HG02759 (cell line): ENCODE measurements at regions not wholly inside any gene's neighbourhood (a gene's known extent, or its start where the extent isn't known, plus 50 kb on each side); places are given as distances from the start of the nearest gene placed in this dataset.
"Not testable (repeated sequence)": the region's sequence is repeated elsewhere in the genome, so short reads cannot be mapped to it uniquely, and the experiment has no call there.

Experiments
- ATAC-seq: cut with Tn5 transposase; IDR thresholded peaks from one replicate; pipeline ENCODE4 v1.9.1; 2021; ENCODE audit warnings: mild to moderate bottlenecking, moderate library complexity; ENCODE audit not compliant: unreplicated experiment

DNA sequence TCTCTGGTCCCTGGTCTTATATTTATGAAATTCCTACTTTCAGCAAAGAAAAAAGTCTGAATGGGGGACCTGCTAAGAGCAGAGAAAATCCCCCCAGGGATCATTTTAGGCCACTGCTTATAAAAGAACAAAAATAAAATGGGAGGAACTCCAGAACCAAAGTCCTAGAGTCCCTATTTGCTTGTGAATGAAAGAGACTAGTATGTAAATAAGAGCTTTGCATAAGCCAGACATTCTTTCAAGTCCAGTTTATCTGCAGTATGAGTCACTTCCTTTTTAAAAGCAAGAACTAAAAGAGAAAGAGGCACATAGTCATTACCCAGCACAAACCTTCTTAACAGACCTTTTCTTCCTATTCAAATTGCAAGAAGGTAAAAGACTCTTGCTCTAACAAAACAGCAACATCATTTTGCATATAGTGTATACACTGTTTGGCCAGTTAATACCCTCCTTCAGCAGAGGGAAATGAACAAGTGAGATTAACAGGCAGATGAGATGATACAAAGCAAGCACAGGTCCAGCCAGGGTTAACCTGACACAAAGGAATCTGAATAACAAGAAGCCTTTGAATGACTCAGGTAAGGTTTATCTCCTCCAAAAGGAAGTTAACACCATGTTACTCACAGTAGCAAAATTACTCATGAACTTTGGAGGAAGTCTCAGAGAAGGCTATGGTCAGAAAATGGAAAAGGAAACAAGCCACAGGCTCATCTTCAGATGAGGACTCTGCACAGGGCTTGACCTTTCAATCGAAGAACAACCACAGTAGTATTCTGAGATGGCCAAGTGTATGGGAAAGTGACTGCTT lies 87.3 kb downstream of the PHLDA1 start:
- ATAC-seq, result peak; percentile 90

DNA sequence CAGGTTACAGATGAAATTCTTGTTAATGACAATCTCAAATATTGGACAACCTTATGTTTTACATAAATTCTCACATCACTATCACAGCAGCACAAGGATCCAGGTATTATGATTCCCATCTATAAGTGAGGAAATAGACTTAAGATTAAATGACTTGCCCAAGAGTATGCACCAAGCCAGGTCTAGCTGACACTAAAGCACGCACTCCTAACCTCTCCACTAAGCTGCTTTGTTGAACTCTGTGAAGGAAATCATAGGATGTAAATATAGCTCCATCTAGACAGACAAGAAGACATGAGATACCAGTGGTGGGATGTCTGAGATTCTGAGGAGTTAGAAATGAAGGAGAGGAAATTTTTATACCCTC lies 87.9 kb downstream of the PHLDA1 start:
- ATAC-seq, result no peak

DNA sequence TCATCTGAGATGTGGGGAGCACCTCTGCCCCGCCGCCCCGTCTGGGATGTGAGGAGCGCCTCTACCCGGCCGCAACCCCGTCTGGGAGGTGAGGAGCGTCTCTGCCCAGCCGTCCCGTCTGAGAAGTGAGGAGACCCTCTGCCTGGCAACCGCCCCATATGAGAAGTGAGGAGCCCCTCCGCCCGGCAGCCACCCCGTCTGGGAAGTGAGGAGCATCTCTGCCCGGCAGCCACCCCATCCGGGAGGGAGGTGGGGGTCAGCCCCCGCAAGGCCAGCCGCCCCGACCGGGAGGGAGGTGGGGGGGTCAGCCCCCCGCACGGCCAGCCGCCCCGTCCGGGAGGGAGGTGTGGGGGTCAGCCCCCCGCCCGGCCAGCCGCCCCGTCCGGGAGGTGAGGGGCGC lies 89.9 kb downstream of the PHLDA1 start:
- ATAC-seq, result not testable (repeated sequence)

DNA sequence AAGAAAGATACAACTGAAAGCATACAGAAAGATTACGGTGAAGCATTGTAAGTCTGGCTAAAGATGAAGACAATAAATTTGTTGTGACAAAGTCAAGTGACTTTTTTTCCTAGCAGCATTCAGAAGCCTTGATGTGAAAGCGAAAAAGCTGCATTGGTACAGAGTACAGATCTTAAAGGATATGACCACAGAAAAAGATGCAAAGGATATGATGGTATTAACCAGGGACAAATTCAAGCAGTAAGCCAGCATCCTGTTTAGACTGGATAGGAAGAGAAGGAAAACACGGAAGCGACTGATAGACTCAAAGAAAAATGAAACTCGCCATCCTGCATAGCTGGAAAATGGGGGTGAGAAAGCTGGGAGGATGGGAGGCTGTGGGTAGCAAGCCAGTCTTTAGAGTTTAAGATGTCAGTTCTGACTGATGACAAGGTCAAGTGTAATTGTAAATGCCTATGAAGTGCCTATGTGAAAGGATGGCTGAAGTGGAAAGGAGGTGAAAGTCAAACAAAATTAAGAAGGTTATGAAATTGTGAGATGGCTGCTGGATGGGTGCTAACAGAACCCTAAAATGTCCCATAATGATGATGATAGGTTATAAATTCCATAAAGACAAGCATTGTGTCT lies 92.4 kb downstream of the PHLDA1 start:
- no peak for ATAC-seq

DNA sequence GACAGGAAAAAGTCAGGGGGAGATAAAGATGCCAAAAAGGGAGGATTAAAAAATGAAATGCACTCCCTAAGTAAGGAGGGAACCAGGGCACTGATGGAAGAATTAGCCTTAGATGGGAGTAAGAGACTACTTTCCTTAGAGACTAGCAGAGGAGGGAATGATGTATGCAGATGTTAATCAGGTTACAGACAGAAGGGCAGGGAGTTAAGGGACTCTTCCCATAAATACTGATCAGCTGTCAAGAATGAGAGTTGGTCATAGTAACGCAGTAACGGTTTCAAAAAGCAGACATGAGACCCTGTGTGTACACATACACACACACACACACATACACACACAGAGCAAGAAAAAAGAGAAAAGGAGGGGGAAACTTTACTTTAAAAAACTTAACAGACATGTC lies 93.4 kb downstream of the PHLDA1 start:
- ATAC-seq, result no peak

DNA sequence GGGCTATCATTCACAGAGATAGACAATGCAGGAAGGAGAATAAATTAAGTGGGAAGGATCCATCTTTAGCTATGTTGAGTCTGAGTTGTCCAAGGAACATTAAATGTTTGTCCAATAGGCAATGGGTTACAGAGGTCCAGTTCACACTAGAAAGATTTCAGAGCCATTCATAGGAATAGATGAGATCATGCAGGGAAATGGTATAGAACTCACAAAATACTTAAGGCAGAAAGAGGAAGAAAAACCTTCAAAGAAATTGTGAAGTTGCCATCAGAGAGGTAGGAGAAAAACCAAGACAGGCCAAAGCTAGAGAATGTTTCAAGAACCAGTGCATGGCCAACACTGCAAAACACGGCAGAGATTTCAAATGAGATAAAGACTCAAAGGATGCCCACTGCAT lies 94.1 kb downstream of the PHLDA1 start:
- no peak for ATAC-seq

DNA sequence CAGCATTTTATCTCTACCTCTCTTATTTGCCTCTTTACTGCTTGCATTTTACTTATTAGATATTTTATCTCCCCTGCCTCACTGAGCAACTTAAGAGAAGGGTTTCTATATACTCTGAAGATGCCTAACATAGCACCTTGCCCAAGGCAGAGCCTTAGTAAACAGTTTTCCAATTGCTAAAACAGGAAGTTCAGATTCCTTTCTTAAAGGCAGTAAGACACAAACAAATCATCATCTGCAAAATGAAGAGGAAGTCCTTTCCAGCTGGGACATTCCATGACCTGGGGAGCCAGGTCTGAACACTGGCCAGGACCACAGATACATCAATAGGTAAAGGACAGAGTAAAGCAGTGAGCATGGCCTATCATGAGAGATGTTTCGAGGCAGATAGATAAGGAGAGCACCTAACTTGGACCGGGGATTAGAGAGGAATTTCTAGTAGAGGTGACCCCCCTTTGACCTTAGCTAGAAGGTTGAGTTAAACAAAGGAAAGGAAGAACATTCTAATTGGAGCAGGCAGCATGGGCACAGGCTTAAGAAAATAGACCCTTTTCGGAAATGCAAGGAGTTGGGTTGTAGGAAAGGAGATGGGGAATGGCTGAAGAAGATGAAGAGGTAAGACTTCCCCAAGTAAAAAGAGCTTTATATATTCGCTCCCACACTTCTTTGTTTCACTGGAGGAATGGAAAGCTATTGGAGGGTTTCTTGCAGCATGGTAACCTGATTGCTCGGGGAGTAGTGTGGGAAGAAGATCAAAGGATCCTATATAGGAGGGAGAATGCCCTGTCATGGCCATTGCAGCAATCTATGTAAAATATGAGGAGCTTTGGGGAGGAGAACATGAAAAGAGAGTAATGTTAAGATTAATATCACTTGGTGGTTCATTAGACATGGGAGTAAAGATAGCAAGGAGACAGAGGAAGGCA lies 94.8 kb downstream of the PHLDA1 start:
- no peak for ATAC-seq

DNA sequence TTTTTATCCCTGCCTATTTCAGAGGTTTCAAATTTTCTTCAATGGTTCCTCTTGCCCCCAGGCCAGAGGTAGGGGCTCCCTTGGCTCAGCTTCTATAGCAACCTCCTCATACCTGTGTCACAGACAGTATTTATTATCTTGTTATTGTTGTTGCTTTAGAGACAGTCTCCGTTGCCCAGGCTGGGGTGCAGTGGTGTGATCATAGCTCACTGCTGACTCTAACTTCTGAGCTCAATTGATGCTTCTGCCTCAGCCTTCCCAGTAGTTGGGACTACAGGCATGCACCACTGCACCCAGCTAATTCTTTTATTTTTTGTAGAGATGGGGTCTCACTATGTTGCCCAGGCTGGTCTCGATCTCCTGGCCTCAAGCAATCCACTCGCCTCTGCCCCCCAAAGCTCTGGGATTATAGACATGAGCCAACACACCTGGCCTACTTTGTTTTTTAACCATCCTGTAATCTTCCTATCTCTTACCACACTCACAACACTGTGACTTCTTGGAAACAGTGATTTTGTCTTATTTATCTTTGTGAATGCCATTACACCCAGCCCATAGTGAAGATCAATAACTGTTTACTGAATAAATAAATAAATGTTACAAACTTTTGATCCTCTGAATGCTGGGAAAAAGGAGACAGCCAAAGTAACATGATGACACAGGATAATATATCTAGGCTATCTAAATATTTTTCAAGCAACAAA lies 95.9 kb downstream of the PHLDA1 start:
- no peak for ATAC-seq

DNA sequence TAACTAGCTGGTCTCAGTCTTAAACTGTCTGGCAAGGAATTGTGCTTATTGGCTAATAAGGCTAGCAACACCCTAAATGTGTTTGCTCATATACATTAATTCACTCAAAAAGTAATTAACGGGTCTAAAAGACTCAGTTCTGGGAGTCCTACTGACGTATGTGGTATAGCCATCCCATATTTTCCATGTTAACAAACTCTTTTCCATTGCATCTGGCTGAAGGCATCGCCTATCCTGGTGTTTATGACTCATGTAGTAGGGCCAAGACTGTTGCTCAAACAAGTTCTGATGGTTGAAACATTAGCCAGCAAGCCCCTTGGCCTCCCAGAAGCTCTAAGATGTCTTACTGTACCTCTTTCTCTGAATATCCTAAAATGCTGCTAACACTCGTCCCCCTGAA lies 98.5 kb downstream of the PHLDA1 start:
- no peak for ATAC-seq

DNA sequence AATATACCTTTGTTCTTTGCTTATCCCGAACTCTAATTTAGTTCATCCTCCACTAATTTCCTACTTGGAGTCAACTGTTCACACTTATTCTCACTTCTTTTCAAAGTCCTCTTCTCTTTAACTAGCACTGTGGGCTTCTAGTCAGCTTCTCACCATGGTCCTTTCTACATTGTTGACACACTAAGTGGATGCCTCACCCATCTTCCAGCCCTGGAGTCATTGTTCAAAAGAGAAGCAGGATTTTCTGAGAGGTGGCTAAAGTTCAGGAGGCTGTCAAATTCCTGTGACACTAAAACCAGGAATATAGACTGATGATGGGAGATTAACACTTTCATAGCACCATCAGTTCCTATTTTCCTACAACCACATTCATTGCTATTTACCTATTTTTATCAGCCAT lies 99.3 kb downstream of the PHLDA1 start:
- ATAC-seq, result no peak

DNA sequence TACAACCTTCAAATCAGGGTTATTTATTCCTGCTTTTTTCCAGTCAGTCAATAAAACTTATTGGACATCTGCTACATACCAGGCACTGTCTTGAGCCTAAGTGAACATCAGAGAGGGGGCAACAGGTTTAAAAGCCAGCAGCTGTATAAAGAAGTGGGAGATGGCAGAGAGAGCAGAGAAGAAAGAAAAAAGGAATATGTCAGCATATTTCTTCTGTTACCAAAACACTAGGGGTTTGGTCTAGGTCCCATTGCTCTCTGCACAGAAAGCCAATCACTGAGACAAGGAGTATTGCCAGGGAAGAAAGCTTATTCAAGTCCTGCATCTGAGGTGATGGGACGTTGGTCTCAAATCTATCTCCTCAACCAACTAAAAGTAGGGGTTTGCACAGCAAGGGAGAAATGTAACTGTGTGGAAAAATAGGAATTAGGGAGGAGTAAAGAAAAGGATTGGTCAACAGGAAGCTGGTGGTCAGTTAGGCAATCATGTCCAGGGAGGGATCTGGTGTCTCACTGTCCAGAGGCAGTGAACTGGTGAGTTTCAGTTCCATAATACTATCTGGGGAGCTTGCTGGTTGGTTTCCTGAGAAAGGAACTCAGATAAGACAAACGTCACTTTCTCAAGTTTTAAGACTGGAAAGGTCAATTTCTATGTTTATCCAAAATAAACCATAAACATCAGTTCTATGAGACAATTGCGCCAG lies 107.5 kb downstream of the PHLDA1 start:
- ATAC-seq, result no peak

DNA sequence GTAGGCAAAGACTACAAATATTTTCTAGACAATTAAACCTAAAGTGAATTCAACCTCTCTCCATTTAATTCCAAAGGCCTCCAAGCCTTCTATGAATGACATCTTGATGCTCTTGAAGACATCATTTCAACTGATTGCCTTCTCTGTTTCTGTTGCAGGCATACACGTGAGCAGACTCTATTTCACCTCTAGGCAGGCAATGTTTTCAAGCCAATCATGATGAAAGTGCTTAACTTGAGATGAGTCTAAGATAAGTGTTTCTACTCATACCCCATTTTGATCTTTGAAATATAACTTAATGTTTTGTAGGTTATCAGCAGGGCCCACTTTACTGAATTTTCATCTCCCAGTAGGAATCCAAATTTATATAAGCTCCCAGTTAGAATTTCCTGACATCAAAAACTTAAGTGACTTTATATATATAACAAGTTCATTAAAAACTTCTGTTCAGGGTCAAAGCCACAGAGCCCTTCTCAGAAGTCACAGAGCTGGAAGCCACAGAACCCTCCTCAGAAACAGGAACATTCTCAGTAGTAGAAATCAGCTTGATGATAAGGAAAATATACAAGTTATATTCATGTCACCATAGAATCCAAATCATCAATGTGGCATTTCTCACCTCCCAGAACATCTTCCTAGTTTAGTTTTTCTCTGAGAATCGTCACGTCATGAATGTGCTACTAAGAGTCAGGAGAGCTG lies 108.5 kb downstream of the PHLDA1 start:
- ATAC-seq, result no peak

DNA sequence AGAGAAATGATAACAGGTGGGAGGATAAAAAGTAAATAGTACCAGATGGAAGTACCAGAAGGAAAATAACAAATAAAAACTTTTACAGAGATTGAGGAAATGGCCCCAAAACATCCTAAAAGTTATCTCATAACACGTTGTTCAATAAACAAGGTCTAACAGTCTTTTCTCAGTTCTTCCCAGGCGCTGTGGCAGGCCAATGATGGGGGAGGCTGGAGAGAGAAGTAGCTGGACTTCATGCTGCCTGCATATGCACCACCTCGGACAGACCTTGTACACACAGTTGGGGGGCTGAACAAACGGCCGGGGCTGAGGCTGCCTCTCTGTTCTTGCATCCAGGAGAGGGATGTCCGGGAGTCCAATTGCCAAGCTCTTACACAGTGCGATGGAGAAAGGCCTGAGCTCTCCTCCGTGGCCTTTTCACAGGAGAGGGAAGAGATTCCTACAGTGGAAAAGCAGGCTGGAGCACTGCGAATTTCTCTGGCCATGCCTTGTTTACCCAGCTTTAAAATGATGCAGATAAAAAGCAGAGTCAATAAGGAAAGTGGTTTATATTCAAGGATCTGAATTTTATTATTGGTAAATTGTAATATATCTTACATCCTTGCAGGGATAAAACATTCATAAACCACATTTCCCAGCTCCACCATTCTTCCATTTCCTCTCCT lies 109.8 kb downstream of the PHLDA1 start:
- no peak for ATAC-seq

DNA sequence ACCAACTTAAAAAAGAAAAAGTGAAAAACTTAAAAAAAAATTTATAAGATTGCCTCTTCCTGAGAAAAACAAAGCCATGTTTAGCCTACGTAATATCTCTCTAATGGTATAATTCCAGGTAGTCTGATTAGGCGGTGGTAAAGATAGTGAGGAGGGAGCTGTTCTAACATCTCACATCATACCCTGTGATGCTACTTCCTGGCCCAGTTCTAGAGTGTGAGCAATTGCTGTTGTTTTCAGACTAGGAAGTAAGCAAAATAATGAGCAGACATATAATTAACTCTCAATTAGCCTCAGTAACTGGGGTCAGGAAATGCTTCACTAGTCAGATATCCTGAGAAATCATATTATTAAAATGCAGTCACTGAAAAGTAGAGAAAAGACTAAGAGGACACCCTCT lies 113.9 kb downstream of the PHLDA1 start:
- no peak for ATAC-seq

DNA sequence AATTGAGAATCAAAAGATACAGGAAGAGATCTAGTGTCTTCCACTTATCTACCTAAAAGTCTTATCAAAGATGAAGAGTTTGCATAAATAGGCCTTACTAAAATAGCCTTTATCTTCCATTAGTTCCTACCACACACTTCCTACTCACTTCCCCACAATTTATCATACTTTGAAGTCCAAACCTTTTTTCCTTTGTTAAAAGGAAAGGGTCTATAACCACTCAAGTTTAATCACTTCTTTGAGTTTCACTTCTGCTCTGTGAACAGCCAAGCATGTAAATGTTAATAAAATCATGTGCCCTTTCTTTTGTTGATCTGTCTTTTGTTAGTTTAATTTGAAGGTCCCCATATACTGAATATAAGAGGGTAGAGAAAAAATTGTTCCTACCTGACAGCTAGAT lies 114.5 kb downstream of the PHLDA1 start:
- ATAC-seq, result peak; percentile 78

DNA sequence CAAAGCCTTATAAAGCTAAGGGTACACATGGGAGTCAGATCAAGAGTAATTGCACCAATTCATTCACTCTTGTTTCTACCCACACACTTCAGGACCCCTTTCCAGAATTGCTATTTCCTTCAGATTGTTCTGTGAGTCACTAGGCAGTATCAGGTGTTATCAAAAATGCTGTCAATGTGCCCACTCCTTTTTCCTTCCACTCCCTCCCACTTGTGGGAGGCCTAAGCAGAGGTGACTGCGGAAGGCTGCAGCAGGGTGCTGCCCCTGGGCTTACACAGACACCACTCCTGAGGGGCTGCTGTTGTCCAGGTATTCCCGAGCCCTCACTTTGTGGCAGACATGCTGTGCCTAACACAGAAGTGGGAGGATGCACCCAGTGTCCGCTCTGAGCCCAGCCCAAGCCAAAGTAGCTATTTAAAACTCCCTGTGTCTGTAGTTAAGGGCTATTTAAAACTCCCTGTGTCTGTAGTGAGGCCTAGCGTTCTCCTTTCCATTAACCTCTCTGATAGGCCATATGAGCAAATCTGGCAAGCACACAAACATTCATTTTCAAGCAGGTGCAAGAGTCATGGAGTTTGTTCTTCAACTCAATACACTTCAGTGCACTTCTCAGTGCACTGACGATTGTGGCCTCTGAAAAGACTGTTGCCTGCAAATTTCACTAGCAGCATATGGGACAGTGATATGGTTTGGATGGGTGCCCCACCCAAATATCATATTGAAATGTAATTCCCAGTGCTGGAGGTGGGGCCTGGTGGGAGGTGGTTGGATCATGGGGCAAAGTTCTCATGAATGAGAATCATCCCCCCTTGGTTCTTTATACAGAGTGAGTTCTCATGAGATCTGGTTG lies 117.8 kb downstream of the PHLDA1 start:
- no peak for ATAC-seq

DNA sequence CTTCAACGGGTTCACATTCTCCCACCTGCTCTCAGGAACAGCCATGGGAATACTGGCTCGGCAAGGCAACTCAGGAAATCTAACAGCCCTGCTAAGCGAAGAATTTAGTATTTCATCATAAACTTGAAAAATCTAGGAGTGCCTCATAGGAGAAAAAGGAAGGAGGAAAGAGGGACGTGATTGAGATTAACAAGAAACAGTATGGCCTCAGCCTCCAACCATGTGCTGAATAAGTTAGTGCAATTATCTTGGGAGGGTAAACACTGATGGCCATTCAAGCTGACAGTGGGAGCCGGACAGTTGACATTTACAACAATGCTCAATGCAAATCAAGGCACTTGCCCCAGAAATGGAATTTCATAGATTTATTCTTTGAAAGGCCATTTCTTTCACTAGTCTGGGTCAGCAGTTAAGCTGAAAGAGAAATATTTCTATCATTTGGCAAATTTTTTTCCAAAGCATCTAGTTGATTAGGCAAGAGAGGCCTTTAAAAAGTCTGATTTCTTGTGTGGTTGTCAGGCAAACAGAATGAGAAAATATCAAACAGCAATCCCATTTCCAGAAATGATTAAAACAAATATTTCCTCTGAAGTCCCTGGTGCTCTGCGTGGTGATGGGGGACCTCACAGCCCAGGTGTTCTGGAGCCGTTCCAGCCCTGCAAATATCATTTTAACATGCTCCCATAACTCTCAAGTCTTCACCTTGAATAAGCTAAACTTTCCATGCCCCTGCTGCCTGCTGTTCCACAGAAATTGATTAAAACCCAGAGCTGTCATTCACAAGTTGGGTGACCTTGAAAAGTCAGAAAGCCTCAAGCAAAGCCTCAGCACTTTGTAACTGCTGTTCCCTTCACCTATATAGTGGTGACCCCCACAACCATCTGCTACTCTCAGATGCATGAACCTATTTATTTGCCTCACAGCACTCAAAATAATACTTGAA lies 121.6 kb downstream of the PHLDA1 start:
- no peak for ATAC-seq
